GM18868 (cell line): ENCODE measurements at regions not wholly inside any gene's neighbourhood (a gene's known extent, or its start where the extent isn't known, plus 50 kb on each side); places are given as distances from the start of the nearest gene placed in this dataset.
"Not testable (repeated sequence)": the region's sequence is repeated elsewhere in the genome, so short reads cannot be mapped to it uniquely, and the experiment has no call there.

Experiments used
- ATAC-seq: cut with Tn5 transposase; IDR thresholded peaks from one replicate; pipeline ENCODE4 v1.9.1; 2021; ENCODE audit warnings: mild to moderate bottlenecking, moderate library complexity; ENCODE audit not compliant: unreplicated experiment

- ATAC-seq = no peak
Measured at GRCh38 chr4:127518046-127518445, 114.7 kb upstream of the INTU start.

GRCh38 chr4:127521463-127521862 lies 111.3 kb upstream of the INTU start:
- no peak for ATAC-seq

GRCh38 chr4:127523369-127523768 lies 109.4 kb upstream of the INTU start:
- ATAC-seq = no peak

GRCh38 chr4:127525608-127526007 lies 107.1 kb upstream of the INTU start:
- no peak for ATAC-seq

GRCh38 chr4:127528302-127528701 lies 104.5 kb upstream of the INTU start:
- no peak for ATAC-seq

- ATAC-seq = not testable (repeated sequence)
Measured at GRCh38 chr4:127529879-127530278, 102.9 kb upstream of the INTU start.

- no peak for ATAC-seq
Measured at GRCh38 chr4:127533028-127533700, 99.6 kb upstream of the INTU start.

- ATAC-seq = no peak
Measured at GRCh38 chr4:127534041-127534825, 98.5 kb upstream of the INTU start.

- no peak for ATAC-seq
Measured at GRCh38 chr4:127538016-127538415, 94.7 kb upstream of the INTU start.

GRCh38 chr4:127540497-127541025 lies 92.2 kb upstream of the INTU start:
- no peak for ATAC-seq

GRCh38 chr4:127545271-127545670 lies 87.5 kb upstream of the INTU start:
- ATAC-seq = no peak

GRCh38 chr4:127548990-127549925 lies 83.5 kb upstream of the INTU start:
- ATAC-seq = no peak

- no peak for ATAC-seq
Measured at GRCh38 chr4:127555106-127555505, 77.7 kb upstream of the INTU start.

GRCh38 chr4:127558088-127558487 lies 74.7 kb upstream of the INTU start:
- no peak for ATAC-seq

GRCh38 chr4:127558489-127559407 lies 74.0 kb upstream of the INTU start:
- ATAC-seq = no peak

- no peak for ATAC-seq
Measured at GRCh38 chr4:127559981-127560380, 72.8 kb upstream of the INTU start.

GRCh38 chr4:127560755-127561154 lies 72.0 kb upstream of the INTU start:
- ATAC-seq = no peak

- no peak for ATAC-seq
Measured at GRCh38 chr4:127574643-127575042, 58.1 kb upstream of the INTU start.

GRCh38 chr4:127575888-127576287 lies 56.9 kb upstream of the INTU start:
- ATAC-seq = no peak

GRCh38 chr4:127578491-127578890 lies 54.3 kb upstream of the INTU start:
- ATAC-seq = no peak
